ENCODE measurements at regions not wholly inside any gene's neighbourhood (a gene's known extent, or its start where the extent isn't known, plus 50 kb on each side); places are given as distances from the start of the nearest gene placed in this dataset.

DNA sequence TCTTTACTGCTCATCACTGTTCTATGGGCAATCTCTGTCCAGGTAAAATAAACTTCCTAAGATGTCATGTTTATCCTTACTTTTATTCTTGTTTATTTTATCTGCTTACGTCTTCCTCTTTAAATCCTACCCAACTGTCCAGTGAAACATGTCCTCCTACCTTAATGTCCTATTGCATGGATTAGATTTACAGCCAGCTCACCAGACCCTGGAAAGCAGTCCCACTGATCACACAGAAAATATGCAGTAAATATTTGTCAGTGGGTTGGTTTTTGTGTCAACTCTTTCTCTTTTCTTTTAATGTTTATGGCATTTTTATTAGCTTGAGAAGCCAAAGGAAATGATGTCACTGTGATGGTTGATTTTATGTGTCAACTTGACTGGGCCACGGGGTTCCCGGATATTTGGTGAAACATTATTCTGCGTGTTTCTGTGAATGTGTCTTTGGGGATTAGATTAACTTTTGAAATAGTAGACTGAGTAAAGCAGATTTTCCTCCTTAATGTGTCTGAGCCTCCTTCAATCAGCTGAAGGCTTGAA lies 258.3 kb downstream of the SRGAP2C start:
- H3K27ac ChIP-seq (ENCODE audit: low read depth in 1 of 2, low read length in 2 of 2), result no peak overlapping the region
- 87% methylated on average over 4 of the region's 4 CpGs for WGBS
- no peaks in the 10 kb centered on the region for H3K36me3 ChIP-seq (ENCODE audit: control insufficient read depth in 4 of 4, insufficient read depth in 3 of 4, low read depth in 1 of 4, low read length in 3 of 4)
- no peaks in the 10 kb centered on the region for H3K9me3 ChIP-seq (ENCODE audit: control insufficient read depth in 4 of 4, low read length in 3 of 4)
- H3K4me3 ChIP-seq (ENCODE audit: low read depth in 1 of 3, low read length in 3 of 3), result no peak overlapping the region
- H3K9ac ChIP-seq (ENCODE audit: low read depth in 1 of 2, low read length in 2 of 2), result no peak overlapping the region
- TF ChIP-seq ATF3 (IDR thresholded peaks at IDR 0.05), result no peak
- TF ChIP-seq HNF4G (IDR thresholded peaks at IDR 0.05), result no peak
- no peak for TF ChIP-seq EGR1 (IDR thresholded peaks at IDR 0.05; ENCODE audit: low read depth in 2 of 2)
- TF ChIP-seq REST (IDR thresholded peaks at IDR 0.05), result no peak
- TF ChIP-seq, protein P1, sequence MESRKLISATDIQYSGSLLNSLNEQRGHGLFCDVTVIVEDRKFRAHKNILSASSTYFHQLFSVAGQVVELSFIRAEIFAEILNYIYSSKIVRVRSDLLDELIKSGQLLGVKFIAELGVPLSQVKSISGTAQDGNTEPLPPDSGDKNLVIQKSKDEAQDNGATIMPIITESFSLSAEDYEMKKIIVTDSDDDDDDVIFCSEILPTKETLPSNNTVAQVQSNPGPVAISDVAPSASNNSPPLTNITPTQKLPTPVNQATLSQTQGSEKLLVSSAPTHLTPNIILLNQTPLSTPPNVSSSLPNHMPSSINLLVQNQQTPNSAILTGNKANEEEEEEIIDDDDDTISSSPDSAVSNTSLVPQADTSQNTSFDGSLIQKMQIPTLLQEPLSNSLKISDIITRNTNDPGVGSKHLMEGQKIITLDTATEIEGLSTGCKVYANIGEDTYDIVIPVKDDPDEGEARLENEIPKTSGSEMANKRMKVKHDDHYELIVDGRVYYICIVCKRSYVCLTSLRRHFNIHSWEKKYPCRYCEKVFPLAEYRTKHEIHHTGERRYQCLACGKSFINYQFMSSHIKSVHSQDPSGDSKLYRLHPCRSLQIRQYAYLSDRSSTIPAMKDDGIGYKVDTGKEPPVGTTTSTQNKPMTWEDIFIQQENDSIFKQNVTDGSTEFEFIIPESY (IDR thresholded peaks at IDR 0.05), result no peak
- TF ChIP-seq FOXA2 (IDR thresholded peaks at IDR 0.05), result no peak
- no peak for TF ChIP-seq HNF4A (conservative IDR thresholded peaks at IDR 0.05)
- TF ChIP-seq CTCF (IDR thresholded peaks at IDR 0.05; ENCODE audit: low read depth, low read length, missing input control), result no peak
- TF ChIP-seq SP1 (IDR thresholded peaks at IDR 0.05), result no peak
- TF ChIP-seq NR2F2 (IDR thresholded peaks at IDR 0.05), result no peak
- no peak for TF ChIP-seq RXRA (IDR thresholded peaks at IDR 0.05)
- TF ChIP-seq FOXA1 (IDR thresholded peaks at IDR 0.05), result no peak
- no peak for DNase-seq (ENCODE audit: low spot score)
- H3K27me3 ChIP-seq (ENCODE audit: control insufficient read depth in 4 of 4, insufficient read depth in 4 of 4, low read length in 3 of 4), result no peaks in the 10 kb centered on the region
- H3K4me1 ChIP-seq (ENCODE audit: control insufficient read depth in 4 of 4, insufficient read depth in 4 of 4, low read length in 3 of 4), result no peaks in the 10 kb centered on the region

DNA sequence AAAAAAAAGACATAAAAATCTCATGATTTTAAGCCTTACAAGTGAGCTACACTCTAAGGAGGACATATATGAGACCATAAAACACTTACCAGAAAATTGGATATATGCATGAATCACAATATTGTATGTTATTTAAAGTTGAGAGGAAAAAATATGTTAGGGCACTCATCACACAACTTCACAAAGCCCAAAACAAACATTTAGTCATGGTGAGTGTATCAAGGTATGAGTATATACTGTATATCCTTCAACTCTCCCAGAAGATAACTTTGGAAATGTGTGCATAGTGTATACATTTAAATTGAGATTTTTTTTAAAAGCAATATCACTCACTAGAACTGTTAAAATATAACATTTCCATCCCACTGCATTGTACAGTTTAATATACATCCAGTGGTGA lies 259.3 kb downstream of the SRGAP2C start:
- no peak overlapping the region for H3K27ac ChIP-seq (ENCODE audit: low read depth in 1 of 2, low read length in 2 of 2)
- no peak for DNase-seq (ENCODE audit: low spot score)
- no peak overlapping the region for H3K4me3 ChIP-seq (ENCODE audit: low read depth in 1 of 3, low read length in 3 of 3)
- H3K9ac ChIP-seq (ENCODE audit: low read depth in 1 of 2, low read length in 2 of 2), result no peak overlapping the region
- no peaks in the 10 kb centered on the region for H3K9me3 ChIP-seq (ENCODE audit: control insufficient read depth in 4 of 4, low read length in 3 of 4)
- H3K27me3 ChIP-seq (ENCODE audit: control insufficient read depth in 4 of 4, insufficient read depth in 4 of 4, low read length in 3 of 4), result no peaks in the 10 kb centered on the region
- TF ChIP-seq TAF1 (conservative IDR thresholded peaks at IDR 0.05) (no peak), CTCF (IDR thresholded peaks at IDR 0.05; ENCODE audit: low read depth, low read length, missing input control) (no peak), SP1 (IDR thresholded peaks at IDR 0.05) (no peak), NR2F2 (IDR thresholded peaks at IDR 0.05) (no peak), GABPA (IDR thresholded peaks at IDR 0.05 in 1 of 2, conservative IDR thresholded peaks at IDR 0.05 in 1 of 2) (no peak), EGR1 (IDR thresholded peaks at IDR 0.05; ENCODE audit: low read depth in 2 of 2) (no peak), RXRA (IDR thresholded peaks at IDR 0.05) (no peak), JUND (IDR thresholded peaks at IDR 0.05) (no peak), ATF3 (IDR thresholded peaks at IDR 0.05) (no peak), FOXA1 (IDR thresholded peaks at IDR 0.05) (no peak), YY1 (IDR thresholded peaks at IDR 0.05) (no peak), HNF4A (conservative IDR thresholded peaks at IDR 0.05) (no peak), RAD21 (IDR thresholded peaks at IDR 0.05) (no peak), REST (IDR thresholded peaks at IDR 0.05) (no peak)
- TF ChIP-seq, protein P2, sequence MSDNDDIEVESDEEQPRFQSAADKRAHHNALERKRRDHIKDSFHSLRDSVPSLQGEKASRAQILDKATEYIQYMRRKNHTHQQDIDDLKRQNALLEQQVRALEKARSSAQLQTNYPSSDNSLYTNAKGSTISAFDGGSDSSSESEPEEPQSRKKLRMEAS (IDR thresholded peaks at IDR 0.05), result no peak
- no peaks in the 10 kb centered on the region for H3K36me3 ChIP-seq (ENCODE audit: control insufficient read depth in 4 of 4, insufficient read depth in 3 of 4, low read depth in 1 of 4, low read length in 3 of 4)
- no peaks in the 10 kb centered on the region for H3K4me1 ChIP-seq (ENCODE audit: control insufficient read depth in 4 of 4, insufficient read depth in 4 of 4, low read length in 3 of 4)
